Hematopoietic multipotent progenitor cell treated with erythropoietin and hydrocortisone succinate and interleukin-3 and kit ligand, for 8 days (in vitro differentiated cells): ENCODE measurements at regions not wholly inside any gene's neighbourhood (a gene's known extent, or its start where the extent isn't known, plus 50 kb on each side); places are given as distances from the start of the nearest gene placed in this dataset.

Source experiments
- DNase-seq: peaks from one replicate; pipeline ENCODE4 v3.0.0-alpha.2; 2015

DNA sequence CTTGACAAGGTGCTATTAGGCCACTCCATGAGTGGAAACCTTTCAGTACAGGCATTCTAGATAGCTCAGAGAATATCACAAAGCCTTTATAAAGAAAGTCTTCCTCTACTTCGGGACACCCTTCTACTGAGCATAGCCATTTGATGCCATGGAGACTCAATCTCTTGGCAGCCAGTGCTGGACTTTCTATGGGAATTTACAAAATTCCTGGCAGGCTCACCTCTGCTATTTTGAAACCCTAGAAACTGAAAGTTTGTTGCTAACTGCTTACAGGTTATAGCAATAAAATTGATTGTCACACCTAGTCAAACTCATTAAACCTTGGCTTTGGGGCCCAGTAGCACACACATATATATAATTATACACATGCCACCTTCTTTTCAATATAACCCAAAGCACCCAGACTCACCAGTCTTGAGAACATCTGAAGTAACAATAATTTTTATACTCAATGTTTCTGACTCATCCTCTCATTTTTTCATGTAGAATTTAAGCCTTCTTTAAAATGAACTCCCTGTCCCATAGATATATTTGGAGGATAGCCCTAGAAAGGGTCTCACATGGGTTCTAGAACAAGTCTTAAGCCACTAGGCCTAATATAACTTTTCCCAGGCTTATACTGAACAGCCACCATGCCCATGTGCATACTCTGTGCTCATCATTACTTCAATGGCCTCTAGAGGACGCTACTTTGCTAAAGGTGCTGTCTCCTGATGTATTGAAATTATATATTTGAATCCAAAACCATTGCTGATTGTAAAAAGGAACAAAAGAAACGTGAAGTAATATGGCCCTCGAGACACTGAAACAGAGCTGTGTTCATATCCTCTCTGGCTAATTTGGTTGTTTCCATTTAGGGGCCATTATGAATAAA, 368.1 kb upstream of the MARCKS start:
- no peak for DNase-seq

DNA sequence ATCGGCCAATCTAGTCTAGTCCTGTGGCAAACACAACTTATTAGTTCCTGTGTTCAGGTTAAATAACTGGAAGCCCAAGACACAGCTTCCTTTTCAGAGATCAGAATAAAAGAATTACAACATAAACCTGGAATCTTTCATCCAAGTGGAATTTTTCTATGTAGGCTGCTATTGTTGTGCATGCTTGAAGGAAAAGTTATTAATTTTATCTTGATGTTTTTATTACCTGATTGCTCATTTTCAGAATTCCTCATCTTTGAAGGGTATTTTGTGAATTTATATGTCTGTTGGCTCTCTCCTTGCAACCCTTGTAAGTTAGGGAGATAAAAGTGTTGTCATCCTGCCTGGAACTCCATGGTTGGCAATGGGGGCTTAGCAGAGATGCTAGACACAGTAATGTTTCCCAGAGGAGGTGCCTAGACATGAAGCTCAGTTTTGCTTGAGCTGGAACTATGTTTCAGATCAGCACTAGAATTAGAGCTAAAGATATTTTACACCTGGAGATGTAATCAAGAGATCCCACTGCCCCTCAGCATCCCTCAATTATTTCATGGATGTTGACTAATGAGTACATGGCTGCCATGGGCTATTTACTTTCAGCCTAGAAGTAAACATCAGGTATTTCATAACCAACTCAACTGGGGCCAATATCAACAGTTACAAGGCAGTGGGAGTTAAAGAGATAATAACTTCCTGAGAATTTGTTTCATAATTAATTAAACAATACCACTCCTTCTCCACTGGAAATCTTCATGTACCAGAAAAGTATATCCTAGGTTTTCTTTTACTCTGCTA, 367.0 kb upstream of the MARCKS start:
- DNase-seq: no peak

DNA sequence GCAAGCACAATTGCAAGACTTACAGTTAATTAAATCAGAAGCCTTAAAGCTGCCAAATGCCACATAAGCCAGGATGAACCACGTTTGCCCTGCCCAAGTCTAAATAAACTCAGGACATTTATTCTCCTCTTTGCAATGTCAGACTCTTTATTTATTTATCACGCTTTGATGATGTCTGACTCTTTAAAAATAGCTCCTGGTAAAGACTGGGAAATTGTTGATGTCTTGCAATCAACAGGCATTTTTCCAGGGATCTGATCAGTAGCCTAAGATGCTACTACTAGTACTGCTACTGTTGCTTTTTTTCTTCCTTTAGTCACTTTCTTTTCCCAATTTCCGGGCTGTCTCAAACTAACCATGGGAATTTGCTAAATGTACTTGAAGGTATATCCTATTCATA, 365.8 kb upstream of the MARCKS start:
- DNase-seq: no peak

DNA sequence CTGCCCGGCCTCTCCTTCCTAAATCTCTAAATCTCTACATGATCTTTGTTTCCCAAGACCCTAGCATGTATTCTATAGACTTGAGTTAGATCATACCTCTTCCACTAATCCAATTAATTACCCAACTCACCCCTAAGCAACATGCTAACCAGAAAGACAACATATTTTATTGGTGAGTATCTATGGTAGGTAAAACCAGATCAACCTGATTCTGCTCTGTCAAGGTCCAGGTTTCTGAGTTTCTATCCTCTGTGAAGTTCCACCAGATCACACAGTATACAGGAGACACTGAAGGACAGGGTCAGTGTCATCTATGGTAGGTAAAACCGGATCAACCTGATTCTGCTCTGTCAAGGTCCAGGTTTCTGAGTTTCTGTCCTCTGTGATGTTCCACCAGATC, 363.2 kb upstream of the MARCKS start:
- no peak for DNase-seq

DNA sequence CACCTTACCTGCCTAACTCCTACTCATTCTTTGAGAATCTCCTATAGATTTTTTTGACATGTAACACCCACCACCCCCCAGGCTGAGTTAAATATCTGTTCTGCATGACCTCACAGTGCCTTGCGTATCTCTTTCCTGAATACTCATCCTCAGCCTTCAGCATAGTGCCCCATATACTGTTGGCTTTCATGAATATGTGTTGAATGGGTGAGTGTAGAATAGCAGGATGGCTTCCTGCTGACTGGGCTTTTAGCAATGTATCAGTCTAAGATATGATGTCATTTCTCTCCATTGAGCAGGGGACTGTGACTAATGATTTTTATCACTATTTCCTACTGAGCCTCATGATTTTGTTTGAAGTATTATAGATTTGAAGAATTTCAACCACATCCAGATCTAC, 361.6 kb upstream of the MARCKS start:
- DNase-seq: no peak

DNA sequence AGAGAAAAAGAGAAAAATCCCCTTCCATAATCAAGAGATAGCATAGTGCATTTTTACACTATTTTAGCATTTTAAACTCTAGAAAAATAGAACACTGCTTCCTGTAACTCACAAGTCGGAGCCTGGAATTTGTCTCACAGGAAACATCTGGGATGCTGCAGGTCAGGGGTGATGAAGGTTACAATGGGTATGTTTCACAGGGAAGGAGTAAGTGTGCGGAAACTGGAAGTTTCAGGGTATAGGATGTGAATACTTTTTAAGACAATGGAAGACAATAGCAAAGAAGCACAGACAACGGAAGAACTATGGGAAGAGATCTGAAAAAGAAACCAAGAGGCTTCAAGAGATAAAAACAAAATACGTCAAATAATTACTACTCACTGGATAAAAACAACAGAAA, 361.0 kb upstream of the MARCKS start:
- no peak for DNase-seq

DNA sequence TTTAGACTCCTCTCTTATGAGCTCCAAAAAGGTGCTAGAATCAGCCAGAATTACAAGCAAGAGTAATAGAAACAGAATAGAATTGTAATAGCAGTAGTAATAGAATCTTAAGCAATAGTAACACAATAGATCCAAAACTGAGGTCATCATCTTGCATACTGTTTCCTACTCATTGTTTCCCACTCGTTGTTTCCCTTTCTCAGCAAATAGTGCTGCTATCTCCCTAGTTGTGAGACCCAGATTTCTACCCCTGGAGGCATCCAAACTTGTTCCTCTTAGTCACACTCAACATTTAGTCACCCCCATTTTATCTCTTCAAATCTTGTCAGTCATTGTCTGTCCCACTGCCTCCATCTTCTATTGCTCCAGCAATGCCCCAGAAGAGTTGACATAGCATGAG, 356.9 kb upstream of the MARCKS start:
- DNase-seq: no peak

DNA sequence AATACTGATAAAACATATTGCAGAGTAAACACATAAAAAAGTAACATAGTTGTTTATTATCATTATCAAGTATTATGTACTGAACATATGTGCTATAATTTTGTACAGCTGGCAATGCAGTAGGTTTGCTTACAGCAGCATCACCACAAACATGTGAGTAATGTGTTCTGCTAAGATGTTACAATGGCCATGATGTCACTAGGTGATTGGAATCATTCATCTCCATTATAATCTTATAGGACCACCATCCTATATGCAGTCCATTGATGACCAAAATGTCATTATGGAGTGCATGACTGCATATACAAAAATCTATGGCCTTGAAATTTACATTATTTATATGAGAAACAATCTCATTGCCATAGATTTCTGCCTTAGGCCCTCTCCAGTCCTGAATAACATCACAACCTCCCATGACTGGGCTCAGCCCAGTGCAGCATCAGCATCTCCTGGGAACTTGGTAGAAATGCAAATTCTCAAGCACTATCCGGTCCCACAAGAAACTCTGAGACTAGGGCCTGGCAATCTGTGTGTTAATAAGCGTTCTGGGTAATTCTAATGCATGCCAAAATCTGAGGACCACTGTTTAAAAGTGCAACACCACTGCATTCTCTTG, 352.0 kb upstream of the MARCKS start:
- no peak for DNase-seq

DNA sequence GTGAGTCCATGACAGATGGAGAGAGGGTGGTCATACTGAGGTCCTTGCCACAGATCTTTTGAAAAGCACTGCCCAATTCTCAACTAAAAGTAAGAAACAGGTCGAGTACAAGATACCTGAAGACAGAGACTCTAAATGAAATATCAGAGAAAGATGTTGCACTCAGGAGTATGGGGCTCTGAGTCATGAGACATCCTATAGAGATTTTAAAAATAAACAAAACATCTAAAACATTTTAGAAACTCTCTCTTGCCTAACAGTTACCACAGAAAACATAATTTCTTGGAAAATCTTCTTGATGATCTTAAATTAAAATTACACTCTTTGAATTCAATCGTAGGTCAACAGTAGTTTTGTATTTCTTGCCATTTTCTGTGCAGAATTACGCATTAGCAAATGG, 348.9 kb upstream of the MARCKS start:
- DNase-seq: no peak

DNA sequence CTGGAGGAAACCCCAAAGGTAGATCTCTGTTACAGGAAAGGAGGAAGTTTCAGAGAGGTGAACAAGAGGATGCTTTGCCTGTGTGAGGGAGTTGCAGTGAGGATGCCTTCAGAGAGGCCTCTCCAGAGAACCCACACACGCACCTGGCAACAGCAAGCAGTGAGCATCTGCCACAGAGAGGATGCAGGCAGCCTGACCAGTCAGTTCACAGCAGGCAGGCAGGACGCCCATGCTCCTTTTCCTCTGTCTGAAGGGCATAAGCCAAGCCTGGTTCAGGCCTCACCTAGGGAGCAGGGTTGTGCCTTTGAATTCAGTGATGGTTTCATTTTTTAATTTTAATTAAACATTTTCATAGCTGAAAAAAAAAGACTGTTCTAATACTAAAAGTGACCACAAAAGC, 346.0 kb upstream of the MARCKS start:
- no peak for DNase-seq

DNA sequence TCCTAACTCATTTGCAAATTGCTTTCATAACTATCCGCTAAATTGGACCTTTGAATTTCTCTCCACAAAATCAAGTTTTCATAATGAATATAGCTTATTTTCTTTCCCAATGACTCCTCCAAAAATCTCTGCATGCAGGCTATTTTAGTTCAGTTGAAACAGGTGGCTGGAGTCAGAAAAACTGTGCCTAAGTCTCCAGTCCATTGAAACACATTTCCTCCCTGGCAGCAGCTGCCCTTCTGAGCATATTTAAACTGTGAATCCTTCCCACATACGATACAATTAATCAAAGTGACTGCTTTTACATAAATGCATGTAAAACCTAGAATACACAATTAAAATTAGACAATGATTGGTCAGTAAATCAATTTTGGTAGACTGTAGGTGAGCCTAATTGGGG, 344.6 kb upstream of the MARCKS start:
- DNase-seq: no peak

DNA sequence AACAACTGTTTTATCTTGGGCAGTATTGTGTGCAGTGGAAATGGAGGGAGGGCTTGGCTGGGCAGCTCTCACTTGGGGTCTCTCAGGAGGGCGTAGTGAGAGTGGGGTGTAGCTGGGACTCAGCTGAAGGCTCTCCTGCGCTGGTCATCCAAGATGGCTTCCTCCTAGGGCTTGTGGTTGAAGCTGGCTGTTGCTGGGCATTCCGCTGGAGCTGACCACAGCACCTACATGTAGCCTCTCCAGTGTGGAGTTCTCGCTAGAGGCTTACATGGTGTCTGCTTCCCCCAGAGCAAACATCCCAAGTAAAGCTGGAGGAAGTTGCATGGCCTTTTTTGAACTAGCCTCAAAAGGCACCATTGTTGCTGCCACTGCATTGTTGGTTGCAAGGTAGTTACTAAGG, 344.1 kb upstream of the MARCKS start:
- DNase-seq: no peak

DNA sequence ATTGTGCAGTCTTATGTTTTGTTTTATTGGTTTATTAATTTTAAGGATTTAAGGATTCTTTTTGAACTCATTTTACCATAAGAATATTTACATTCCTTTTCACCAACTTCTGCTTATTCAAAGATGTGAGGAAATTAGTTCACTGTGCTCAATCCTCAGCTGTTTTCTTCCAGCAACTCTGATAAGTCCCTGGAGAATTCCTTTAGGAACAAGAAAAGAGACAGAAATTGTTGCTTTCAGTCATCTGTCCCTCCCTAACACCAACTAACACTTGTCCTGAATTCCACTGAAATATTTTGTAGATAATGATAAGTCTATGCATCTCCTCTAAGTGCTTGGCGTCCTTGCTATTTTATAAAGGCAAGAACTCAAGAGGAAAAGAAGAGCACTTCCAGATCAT, 334.8 kb upstream of the MARCKS start:
- DNase-seq: no peak

DNA sequence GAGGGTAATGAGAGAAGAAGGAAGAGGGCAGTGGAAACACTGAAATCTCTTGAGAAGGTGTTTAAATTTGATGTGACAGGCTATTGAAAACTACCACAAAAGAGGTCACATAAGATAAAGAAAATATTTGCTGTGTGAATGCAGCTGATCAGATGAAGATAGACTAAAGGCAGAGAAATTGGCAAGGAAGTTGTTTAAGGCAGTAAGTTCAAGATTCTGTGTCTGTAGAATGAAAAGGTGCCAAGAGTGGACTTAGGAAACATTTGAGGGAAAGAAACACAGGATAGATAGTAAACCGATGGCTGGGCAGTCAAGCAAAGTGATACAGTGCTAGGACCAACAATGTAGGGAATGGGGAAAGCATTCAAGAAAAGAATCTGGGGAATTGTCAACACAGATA, 332.3 kb upstream of the MARCKS start:
- DNase-seq: no peak

DNA sequence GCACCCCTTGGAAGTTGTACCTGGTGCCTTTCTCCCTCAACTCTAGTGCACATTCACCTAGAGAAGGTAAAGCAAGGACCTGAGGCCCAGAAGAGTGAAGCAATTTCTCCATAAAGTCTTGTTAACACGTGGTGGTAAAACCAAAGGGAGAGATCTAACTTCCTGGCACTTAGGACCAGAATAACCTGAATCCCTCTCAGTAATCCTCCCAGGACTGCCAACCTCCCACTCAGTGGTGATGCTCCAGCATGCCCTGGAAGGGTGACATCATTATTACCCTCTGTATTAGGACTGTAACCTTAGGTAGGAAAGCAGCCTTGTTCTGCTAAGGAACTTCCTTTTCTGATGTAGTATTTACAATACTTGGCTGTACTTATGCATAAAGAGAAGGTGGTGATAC, 330.6 kb upstream of the MARCKS start:
- no peak for DNase-seq

DNA sequence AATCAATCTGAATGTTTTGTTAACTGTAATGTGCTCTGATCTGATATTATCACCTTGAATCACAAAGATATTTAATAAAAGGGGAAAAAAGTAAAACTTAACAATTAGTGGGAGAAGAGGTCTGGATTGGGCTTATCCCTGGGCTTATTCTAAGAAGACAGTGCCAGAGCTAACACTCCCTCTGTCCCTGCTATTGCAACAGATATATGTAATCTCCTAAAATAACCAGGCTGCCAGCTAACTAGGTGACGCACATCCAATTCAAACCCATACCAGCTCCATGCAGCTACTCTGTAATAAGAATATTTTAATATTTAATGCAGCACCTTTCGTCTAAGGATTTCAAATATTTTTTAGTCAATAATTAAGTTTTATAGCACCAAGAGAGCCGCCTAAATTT, 330.1 kb upstream of the MARCKS start:
- DNase-seq: no peak

DNA sequence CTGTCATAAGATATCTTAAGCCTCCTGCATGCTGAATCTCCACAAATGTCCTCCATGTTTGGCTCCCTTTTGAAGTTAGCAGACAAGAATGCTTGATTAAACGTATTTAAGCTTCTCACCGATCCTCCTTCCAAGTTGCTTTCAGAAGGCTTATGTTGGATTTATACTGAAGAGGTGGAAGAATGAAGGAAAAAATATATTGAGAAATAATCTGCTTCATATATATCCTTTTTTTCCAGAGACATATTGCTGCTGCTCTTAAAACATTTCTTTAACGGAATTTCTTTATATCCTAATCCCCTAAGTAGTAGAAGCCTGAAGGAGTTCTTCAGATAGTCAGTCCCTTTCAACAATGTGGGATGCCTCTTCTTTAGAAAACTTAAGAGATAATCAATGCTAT, 329.0 kb upstream of the MARCKS start:
- no peak for DNase-seq

DNA sequence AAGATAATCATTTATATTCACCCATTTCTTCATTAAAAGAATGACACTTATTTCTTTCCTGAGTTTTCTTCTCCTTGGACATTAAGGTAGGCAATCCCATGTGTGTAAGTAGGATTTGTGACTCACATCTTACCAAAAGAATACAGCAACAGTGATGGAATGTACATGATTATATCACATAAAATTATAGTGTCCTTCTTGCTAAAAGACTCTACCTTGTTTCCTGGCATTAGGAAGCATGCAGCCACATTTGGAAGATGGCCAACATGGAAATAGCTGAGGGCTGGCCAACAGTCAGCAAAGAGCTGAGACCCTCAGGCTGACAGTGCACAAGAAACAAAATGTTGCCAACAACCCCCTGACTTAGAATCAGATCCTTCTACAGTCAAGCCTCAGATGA, 327.9 kb upstream of the MARCKS start:
- no peak for DNase-seq

DNA sequence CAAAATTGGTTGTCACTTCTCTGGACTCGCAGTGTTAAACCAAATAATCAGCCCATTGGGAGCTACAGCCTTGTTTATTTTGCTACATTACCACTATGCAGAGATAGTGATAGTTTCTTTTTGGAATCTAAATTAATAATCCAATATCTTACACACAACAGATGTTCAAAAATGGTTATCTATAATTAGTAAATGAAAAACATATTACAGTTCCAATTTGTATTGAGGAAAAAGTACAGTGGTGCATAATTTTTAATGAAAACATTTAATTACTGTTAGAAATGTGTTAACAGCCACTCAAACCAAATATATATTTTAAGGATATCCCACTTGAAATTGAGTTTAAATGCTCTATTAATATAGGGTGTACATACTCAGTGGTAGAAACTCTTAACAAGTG, 327.3 kb upstream of the MARCKS start:
- DNase-seq: no peak

DNA sequence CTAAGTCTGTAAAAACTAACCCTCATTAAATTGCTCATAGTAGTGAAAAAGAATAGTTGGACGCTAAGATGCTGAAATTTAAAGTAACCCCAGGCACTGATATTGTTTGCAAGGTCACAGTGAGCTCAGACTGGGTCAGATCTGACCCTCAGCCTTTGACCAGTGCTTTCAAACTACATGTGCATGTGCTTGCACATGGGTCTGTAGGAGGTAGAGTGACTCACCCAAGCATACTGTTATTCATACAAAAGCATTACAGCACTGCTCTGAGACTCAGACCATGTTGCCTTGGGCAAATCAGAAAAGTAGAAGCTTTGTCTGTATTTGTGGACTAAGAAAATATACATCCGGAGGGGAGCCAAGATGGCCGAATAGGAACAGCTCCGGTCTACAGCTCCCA, 326.4 kb upstream of the MARCKS start:
- no peak for DNase-seq

DNA sequence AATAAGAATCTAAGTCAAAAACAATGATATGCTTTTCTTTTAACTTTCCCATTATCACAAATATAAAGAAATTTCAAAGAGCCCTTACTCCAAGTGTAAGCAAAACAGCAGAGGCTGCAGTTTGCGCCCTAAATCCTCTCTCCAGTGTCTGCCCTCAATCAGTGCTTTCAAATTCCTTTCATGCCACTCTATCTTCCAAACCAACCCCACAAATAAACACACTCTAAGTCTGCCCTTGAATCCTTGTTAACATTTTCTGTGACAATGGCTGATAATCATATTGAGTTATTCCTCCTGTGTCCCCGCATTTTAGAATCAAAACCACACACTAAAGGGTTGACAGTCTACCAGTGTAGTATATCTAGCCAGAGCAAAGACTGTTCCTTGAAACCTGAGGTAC, 317.9 kb upstream of the MARCKS start:
- DNase-seq: no peak

DNA sequence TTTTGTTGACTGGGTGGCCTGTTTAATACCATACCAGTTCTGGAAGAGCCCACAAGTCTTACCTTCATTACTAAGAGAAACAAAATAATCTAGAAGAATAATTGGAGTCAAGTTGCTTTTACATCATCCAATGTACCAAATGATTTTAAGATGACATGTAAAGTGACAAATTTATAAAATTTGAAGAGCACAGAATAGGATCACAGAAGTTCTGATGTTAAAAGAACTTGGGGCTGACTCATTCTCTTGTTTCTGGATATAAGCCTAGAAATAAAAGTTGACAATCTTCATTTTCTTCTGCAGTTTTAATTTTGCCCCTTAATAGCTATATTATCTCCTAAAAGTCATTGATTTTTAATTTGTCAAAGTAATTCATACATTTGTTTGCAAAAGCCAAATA, 317.5 kb upstream of the MARCKS start:
- DNase-seq: no peak

DNA sequence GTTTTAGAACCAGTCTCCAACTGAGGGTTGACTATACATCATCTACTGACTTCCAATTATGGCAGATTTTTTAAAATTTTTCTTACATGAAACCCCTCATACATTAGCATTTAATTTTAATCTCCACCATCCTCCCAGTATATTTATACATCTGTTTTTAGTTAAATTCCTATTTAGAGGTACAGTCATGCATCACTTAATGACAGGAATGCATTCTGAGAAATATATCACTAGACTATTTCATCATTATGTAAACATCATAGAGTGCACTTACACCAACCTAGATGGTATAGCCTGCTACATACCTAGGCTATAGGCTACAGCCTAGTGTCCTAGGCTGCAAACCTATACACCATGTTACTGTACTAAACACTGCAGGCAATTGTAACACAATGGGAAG, 316.7 kb upstream of the MARCKS start:
- no peak for DNase-seq

DNA sequence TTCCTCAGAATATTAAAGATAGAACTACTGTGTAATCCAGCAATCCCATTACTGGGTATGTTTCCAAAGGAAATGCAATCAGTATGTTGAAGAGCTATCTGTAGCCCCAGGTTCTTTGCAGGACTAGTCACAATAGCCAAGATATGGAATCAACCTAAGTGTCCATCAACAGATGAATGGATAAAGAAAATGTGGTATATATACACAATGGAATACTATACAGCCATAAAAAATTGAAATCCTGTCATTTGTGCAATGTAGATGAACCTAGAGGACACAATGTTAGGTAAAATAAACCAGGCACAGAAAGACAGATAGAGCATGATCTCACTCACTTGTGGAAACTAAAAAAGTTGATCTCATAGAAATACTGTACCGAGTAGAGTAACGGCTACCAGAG, 306.0 kb upstream of the MARCKS start:
- DNase-seq: no peak
